Endothelial cell of umbilical vein (primary cell): ENCODE measurements at regions not wholly inside any gene's neighbourhood (a gene's known extent, or its start where the extent isn't known, plus 50 kb on each side); places are given as distances from the start of the nearest gene placed in this dataset.

Source experiments
- EZH2 ChIP-seq: IDR thresholded peaks from 2 replicates; pipeline ENCODE4 v1.6.1; 2012; ENCODE audit warnings: borderline replicate concordance, low read depth, mild to moderate bottlenecking, moderate library complexity, low read length, inconsistent platforms; ENCODE audit not compliant: severe bottlenecking
- MYC ChIP-seq: IDR thresholded peaks from one replicate; pipeline ENCODE4 v1.6.1; 2011; ENCODE audit warnings: mild to moderate bottlenecking, low read depth, low read length
- POLR2A ChIP-seq: IDR thresholded peaks from 2 replicates; pipeline ENCODE4 v1.6.1; 2012; ENCODE audit warnings: low read depth, mild to moderate bottlenecking, control low read depth, low read length
- TF ChIP-seq, protein P1 (sequence below), 2 donors: IDR thresholded peaks; 1 replicate in 1 of 2; 2 replicates in 1 of 2; pipeline ENCODE4 v1.5.1; 2011; ENCODE audit warnings: low read length in 2 of 2, mild to moderate bottlenecking in 2 of 2, moderate library complexity in 2 of 2, control low read depth in 1 of 2, inconsistent platforms in 1 of 2, low read depth in 1 of 2; ENCODE audit not compliant: insufficient read depth in 1 of 2; ENCODE audit errors: extremely low read depth in 1 of 2

- TF ChIP-seq POLR2A = no peak
- TF ChIP-seq, protein P1, sequence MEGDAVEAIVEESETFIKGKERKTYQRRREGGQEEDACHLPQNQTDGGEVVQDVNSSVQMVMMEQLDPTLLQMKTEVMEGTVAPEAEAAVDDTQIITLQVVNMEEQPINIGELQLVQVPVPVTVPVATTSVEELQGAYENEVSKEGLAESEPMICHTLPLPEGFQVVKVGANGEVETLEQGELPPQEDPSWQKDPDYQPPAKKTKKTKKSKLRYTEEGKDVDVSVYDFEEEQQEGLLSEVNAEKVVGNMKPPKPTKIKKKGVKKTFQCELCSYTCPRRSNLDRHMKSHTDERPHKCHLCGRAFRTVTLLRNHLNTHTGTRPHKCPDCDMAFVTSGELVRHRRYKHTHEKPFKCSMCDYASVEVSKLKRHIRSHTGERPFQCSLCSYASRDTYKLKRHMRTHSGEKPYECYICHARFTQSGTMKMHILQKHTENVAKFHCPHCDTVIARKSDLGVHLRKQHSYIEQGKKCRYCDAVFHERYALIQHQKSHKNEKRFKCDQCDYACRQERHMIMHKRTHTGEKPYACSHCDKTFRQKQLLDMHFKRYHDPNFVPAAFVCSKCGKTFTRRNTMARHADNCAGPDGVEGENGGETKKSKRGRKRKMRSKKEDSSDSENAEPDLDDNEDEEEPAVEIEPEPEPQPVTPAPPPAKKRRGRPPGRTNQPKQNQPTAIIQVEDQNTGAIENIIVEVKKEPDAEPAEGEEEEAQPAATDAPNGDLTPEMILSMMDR (IDR thresholded peaks at IDR 0.05; ENCODE audit: extremely low read depth in 1 of 2, insufficient read depth in 1 of 2, low read depth in 1 of 2, low read length in 2 of 2) = no peak
- no peak for TF ChIP-seq EZH2
- TF ChIP-seq MYC = no peak
Measured at GRCh38 chr12:103105971-103106597, 148.6 kb downstream of the ASCL1 start.
